ENCODE measurements at regions not wholly inside any gene's neighbourhood (a gene's known extent, or its start where the extent isn't known, plus 50 kb on each side); places are given as distances from the start of the nearest gene placed in this dataset.
"Not testable (repeated sequence)": the region's sequence is repeated elsewhere in the genome, so short reads cannot be mapped to it uniquely, and the experiment has no call there.

- Mint-ChIP-seq H3K27ac (ENCODE audit: unreplicated experiment) (no peak overlapping the region), H3K36me3 (ENCODE audit: unreplicated experiment) (no peaks in the 10 kb centered on the region), H3K27me3 (ENCODE audit: unreplicated experiment) (peaks cover 12% of the 10 kb centered on the region)
These were observed 485.5 kb downstream of the CD109 start for GRCh38 chr6:74181471-74181870.

DNA sequence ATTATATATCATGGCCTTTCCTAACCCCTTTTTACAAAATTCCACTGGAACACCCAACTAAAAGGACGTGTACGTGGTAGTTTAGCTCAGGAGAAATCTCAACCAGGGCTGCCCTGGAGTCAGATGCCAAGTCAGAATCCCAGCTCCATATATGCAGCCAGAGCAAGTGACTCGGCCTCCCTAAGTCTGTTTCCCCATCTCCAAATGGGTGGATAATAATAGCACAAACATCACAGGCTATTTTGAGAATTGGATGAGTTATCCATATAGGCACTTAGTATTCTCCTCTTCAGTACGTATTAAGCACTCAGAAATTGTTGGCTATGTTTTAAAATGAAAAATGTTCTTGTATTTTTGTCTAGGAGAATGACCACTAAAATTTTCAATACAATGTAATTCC is 481.5 kb downstream of the CD109 start:
- no peak overlapping the region for H3K4me3 Mint-ChIP-seq (ENCODE audit: unreplicated experiment)
- H3K4me1 Mint-ChIP-seq (ENCODE audit: unreplicated experiment): no peaks in the 10 kb centered on the region
- DNase-seq (ENCODE audit: extremely low spot score, unreplicated experiment): no peak
- TF ChIP-seq CTCF (IDR thresholded peaks at IDR 0.05): no peak
- H3K27me3 Mint-ChIP-seq (ENCODE audit: unreplicated experiment): no peaks in the 10 kb centered on the region
- H3K27ac Mint-ChIP-seq (ENCODE audit: unreplicated experiment): no peak overlapping the region
- no peaks in the 10 kb centered on the region for H3K9me3 Mint-ChIP-seq (ENCODE audit: unreplicated experiment)
- H3K36me3 Mint-ChIP-seq (ENCODE audit: unreplicated experiment): no peaks in the 10 kb centered on the region

More at GRCh38 chr6:74181471-74181870, 485.5 kb downstream of the CD109 start:
- no peak for TF ChIP-seq CTCF (IDR thresholded peaks at IDR 0.05)
- Mint-ChIP-seq H3K9me3 (ENCODE audit: unreplicated experiment) (peaks cover 4% of the 10 kb centered on the region), H3K4me1 (ENCODE audit: unreplicated experiment) (no peaks in the 10 kb centered on the region), H3K4me3 (ENCODE audit: unreplicated experiment) (no peak overlapping the region)
- no peak for DNase-seq (ENCODE audit: extremely low spot score, unreplicated experiment)

DNA sequence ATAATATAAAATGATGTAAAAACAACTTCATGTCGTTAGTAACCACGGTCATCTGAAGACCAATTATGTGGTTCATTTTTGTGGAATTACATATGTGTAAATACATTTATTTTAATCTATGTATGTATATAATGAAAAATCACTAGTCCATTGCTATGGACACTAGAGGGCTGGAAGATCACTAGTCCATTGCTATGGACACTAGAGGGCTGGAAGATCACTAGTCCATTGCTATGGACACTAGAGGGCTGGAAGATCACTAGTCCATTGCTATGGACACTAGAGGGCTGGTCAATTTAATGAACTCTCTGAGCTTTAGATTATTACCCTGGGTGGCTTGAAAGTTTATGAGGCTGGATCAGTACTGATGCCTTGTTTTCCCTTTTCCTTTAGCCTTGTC is 474.5 kb downstream of the CD109 start:
- H3K36me3 Mint-ChIP-seq (ENCODE audit: unreplicated experiment); DNase-seq (ENCODE audit: extremely low spot score, unreplicated experiment); H3K4me3 Mint-ChIP-seq (ENCODE audit: unreplicated experiment); H3K27ac Mint-ChIP-seq (ENCODE audit: unreplicated experiment); H3K4me1 Mint-ChIP-seq (ENCODE audit: unreplicated experiment); H3K27me3 Mint-ChIP-seq (ENCODE audit: unreplicated experiment); H3K9me3 Mint-ChIP-seq (ENCODE audit: unreplicated experiment): not testable (repeated sequence)

GRCh38 chr6:74170118-74170517 is 474.1 kb downstream of the CD109 start:
- Mint-ChIP-seq H3K4me1 (ENCODE audit: unreplicated experiment) (no peaks in the 10 kb centered on the region), H3K9me3 (ENCODE audit: unreplicated experiment) (no peaks in the 10 kb centered on the region), H3K27me3 (ENCODE audit: unreplicated experiment) (peaks cover 11% of the 10 kb centered on the region), H3K36me3 (ENCODE audit: unreplicated experiment) (no peaks in the 10 kb centered on the region), H3K27ac (ENCODE audit: unreplicated experiment) (no peak overlapping the region), H3K4me3 (ENCODE audit: unreplicated experiment) (no peak overlapping the region)
- DNase-seq (ENCODE audit: extremely low spot score, unreplicated experiment): no peak
- TF ChIP-seq CTCF (IDR thresholded peaks at IDR 0.05): no peak

DNA sequence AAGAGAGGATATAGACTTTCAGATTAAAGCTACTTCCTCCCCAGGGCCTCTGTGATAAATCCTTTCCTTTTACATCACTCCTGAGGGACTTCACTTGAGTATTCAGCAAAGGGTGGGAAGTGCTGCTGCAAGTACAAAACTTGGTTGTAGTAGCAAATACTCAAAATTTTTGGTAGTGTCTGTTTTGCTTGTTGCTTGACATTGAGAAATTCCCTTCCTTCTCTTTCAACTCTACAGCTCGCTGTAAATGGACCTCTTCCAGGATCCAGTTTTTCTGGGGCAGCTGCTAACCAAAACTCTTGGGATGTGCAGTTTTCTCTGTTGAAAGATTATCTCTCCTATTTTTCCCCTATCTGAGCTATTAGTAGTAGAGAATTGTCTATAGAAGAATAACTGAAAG is 472.0 kb downstream of the CD109 start:
- H3K4me1 Mint-ChIP-seq (ENCODE audit: unreplicated experiment): no peaks in the 10 kb centered on the region
- H3K4me3 Mint-ChIP-seq (ENCODE audit: unreplicated experiment): no peak overlapping the region
- no peaks in the 10 kb centered on the region for H3K36me3 Mint-ChIP-seq (ENCODE audit: unreplicated experiment)
- H3K9me3 Mint-ChIP-seq (ENCODE audit: unreplicated experiment): no peaks in the 10 kb centered on the region
- H3K27ac Mint-ChIP-seq (ENCODE audit: unreplicated experiment): no peak overlapping the region
- no peak for DNase-seq (ENCODE audit: extremely low spot score, unreplicated experiment)
- H3K27me3 Mint-ChIP-seq (ENCODE audit: unreplicated experiment): peaks cover 11% of the 10 kb centered on the region
- TF ChIP-seq CTCF (IDR thresholded peaks at IDR 0.05): no peak

GRCh38 chr6:74167511-74167910 is 471.5 kb downstream of the CD109 start:
- TF ChIP-seq CTCF (IDR thresholded peaks at IDR 0.05): no peak
- Mint-ChIP-seq H3K27ac (ENCODE audit: unreplicated experiment) (no peak overlapping the region), H3K27me3 (ENCODE audit: unreplicated experiment) (peaks cover 11% of the 10 kb centered on the region), H3K36me3 (ENCODE audit: unreplicated experiment) (no peaks in the 10 kb centered on the region), H3K9me3 (ENCODE audit: unreplicated experiment) (no peaks in the 10 kb centered on the region), H3K4me3 (ENCODE audit: unreplicated experiment) (no peak overlapping the region), H3K4me1 (ENCODE audit: unreplicated experiment) (no peaks in the 10 kb centered on the region)
- no peak for DNase-seq (ENCODE audit: extremely low spot score, unreplicated experiment)
